Stomach (tissue), 4 donors: ENCODE measurements at regions not wholly inside any gene's neighbourhood (a gene's known extent, or its start where the extent isn't known, plus 50 kb on each side); places are given as distances from the start of the nearest gene placed in this dataset.

ENCODE experiments used
- EP300 ChIP-seq: sonication (generic); formaldehyde crosslinking; IDR thresholded peaks from one replicate; pipeline ENCODE4 v1.6.1; 2017; ENCODE audit warnings: antibody characterized with exemption
- POLR2AphosphoS5 ChIP-seq, 3 donors: sonication (generic); formaldehyde crosslinking; IDR thresholded peaks; one replicate each; pipeline ENCODE4 v1.6.1; 2016; ENCODE audit warnings: antibody characterized with exemption in 3 of 3

DNA sequence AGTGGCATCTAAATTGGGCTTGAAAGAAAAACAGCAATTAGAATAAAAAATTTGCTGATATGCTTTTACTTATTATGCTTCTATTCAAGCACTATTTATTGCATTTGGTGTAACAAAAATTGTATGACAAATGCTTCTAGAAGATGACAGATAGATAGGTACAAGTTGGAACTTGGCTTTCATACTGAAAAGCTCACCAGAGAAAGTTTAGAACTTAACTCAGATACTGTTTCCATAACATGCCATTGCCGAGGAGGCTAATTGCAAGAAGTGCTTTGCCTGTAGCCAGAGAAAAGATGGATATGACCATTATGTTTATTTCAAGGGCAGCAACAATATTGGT, 123.8 kb downstream of the NFKBIZ start:
- TF ChIP-seq EP300, result no peak
- no peak for TF ChIP-seq POLR2AphosphoS5 (IDR thresholded peaks at IDR 0.05)
